HUES6 (cell line): ENCODE measurements at regions not wholly inside any gene's neighbourhood (a gene's known extent, or its start where the extent isn't known, plus 50 kb on each side); places are given as distances from the start of the nearest gene placed in this dataset.

ENCODE experiments used
- H3K27ac ChIP-seq: 2 replicates; pipeline ENCODE4 v1.7.0; 2013; ENCODE audit warnings: low read depth, mild to moderate bottlenecking, low read length, inconsistent platforms
- H3K27me3 ChIP-seq: 2 replicates; pipeline ENCODE4 v1.6.1; 2013; ENCODE audit warnings: low read length; ENCODE audit not compliant: control insufficient read depth, insufficient read depth
- H3K36me3 ChIP-seq: 2 replicates; pipeline ENCODE4 v1.6.1; 2013; ENCODE audit warnings: low read length; ENCODE audit not compliant: control insufficient read depth, insufficient read depth
- H3K4me1 ChIP-seq: 2 replicates; pipeline ENCODE4 v1.6.1; 2013; ENCODE audit warnings: low read length; ENCODE audit not compliant: control insufficient read depth, insufficient read depth
- H3K4me3 ChIP-seq: 2 replicates; pipeline ENCODE4 v1.5.1; 2013; ENCODE audit warnings: low read depth, low read length
- H3K9ac ChIP-seq: one replicate; pipeline ENCODE4 v1.6.1; 2013; ENCODE audit warnings: mild to moderate bottlenecking, low read length
- H3K9me3 ChIP-seq: 2 replicates; pipeline ENCODE4 v1.6.1; 2013; ENCODE audit warnings: low read depth, low read length; ENCODE audit not compliant: control insufficient read depth, insufficient read depth

- Histone ChIP-seq H3K27me3 (no peaks in the 10 kb centered on the region), H3K36me3 (no peaks in the 10 kb centered on the region), H3K27ac (no peak overlapping the region), H3K9me3 (no peaks in the 10 kb centered on the region), H3K4me3 (no peak overlapping the region), H3K9ac (no peak overlapping the region), H3K4me1 (no peaks in the 10 kb centered on the region)
Observed at GRCh38 chr2:175393851-175394250, 212.3 kb upstream of the ATP5MC3 start.

- H3K27me3 ChIP-seq: no peaks in the 10 kb centered on the region
Observed at GRCh38 chr2:175383286-175383685, 201.8 kb upstream of the ATP5MC3 start.

GRCh38 chr2:175373729-175374128 lies 192.2 kb upstream of the ATP5MC3 start:
- Histone ChIP-seq H3K27me3 (no peaks in the 10 kb centered on the region), H3K27ac (no peak overlapping the region), H3K9ac (no peak overlapping the region), H3K9me3 (no peaks in the 10 kb centered on the region), H3K36me3 (no peaks in the 10 kb centered on the region), H3K4me3 (no peak overlapping the region), H3K4me1 (peaks cover 10% of the 10 kb centered on the region)

More at GRCh38 chr2:175383286-175383685, 201.8 kb upstream of the ATP5MC3 start:
- Histone ChIP-seq H3K4me3 (no peak overlapping the region), H3K36me3 (no peaks in the 10 kb centered on the region), H3K9me3 (peaks cover 30% of the 10 kb centered on the region), H3K4me1 (no peaks in the 10 kb centered on the region), H3K9ac (no peak overlapping the region), H3K27ac (no peak overlapping the region)

GRCh38 chr2:175372704-175373701 lies 191.5 kb upstream of the ATP5MC3 start:
- Histone ChIP-seq H3K4me3 (no peak overlapping the region), H3K36me3 (no peaks in the 10 kb centered on the region), H3K27ac (no peak overlapping the region), H3K27me3 (no peaks in the 10 kb centered on the region), H3K4me1 (peaks cover 10% of the 10 kb centered on the region), H3K9ac (no peak overlapping the region), H3K9me3 (no peaks in the 10 kb centered on the region)

GRCh38 chr2:175371378-175371777 lies 189.9 kb upstream of the ATP5MC3 start:
- Histone ChIP-seq H3K4me3 (no peak overlapping the region), H3K36me3 (no peaks in the 10 kb centered on the region), H3K4me1 (peaks cover 10% of the 10 kb centered on the region), H3K27ac (no peak overlapping the region), H3K27me3 (no peaks in the 10 kb centered on the region), H3K9me3 (no peaks in the 10 kb centered on the region), H3K9ac (no peak overlapping the region)

GRCh38 chr2:175366815-175367214 lies 185.3 kb upstream of the ATP5MC3 start:
- H3K27me3 ChIP-seq: peaks cover under 1% of the 10 kb centered on the region; the same call in 1 of the 2 replicates
- H3K4me3 ChIP-seq: no peak overlapping the region
- H3K9me3 ChIP-seq: no peaks in the 10 kb centered on the region
- H3K9ac ChIP-seq: no peak overlapping the region
- no peaks in the 10 kb centered on the region; the same call in 1 of the 2 replicates for H3K4me1 ChIP-seq
- H3K27ac ChIP-seq: no peak overlapping the region
- H3K36me3 ChIP-seq: no peaks in the 10 kb centered on the region

- H3K27ac ChIP-seq: no peak overlapping the region
- peaks cover 7% of the 10 kb centered on the region; the same call in 1 of the 2 replicates for H3K27me3 ChIP-seq
- H3K36me3 ChIP-seq: no peaks in the 10 kb centered on the region
- no peaks in the 10 kb centered on the region for H3K4me1 ChIP-seq
- no peak overlapping the region for H3K9ac ChIP-seq
- H3K9me3 ChIP-seq: no peaks in the 10 kb centered on the region
- H3K4me3 ChIP-seq: no peak overlapping the region
Observed at GRCh38 chr2:175363699-175364098, 182.2 kb upstream of the ATP5MC3 start.

GRCh38 chr2:175362331-175362730 lies 180.8 kb upstream of the ATP5MC3 start:
- Histone ChIP-seq H3K36me3 (no peaks in the 10 kb centered on the region), H3K4me1 (no peaks in the 10 kb centered on the region), H3K27ac (no peak overlapping the region), H3K9ac (no peak overlapping the region), H3K9me3 (no peaks in the 10 kb centered on the region), H3K27me3 (peaks cover 7% of the 10 kb centered on the region; the same call in 1 of the 2 replicates), H3K4me3 (no peak overlapping the region)

GRCh38 chr2:175359710-175360109 lies 178.2 kb upstream of the ATP5MC3 start:
- no peaks in the 10 kb centered on the region for H3K4me1 ChIP-seq
- no peak overlapping the region for H3K9ac ChIP-seq
- H3K4me3 ChIP-seq: no peak overlapping the region
- H3K36me3 ChIP-seq: no peaks in the 10 kb centered on the region
- peaks cover 7% of the 10 kb centered on the region; the same call in 1 of the 2 replicates for H3K27me3 ChIP-seq
- H3K27ac ChIP-seq: no peak overlapping the region
- no peaks in the 10 kb centered on the region for H3K9me3 ChIP-seq

GRCh38 chr2:175356901-175357300 lies 175.4 kb upstream of the ATP5MC3 start:
- H3K27me3 ChIP-seq: peaks cover 7% of the 10 kb centered on the region; the same call in 1 of the 2 replicates
- no peaks in the 10 kb centered on the region for H3K9me3 ChIP-seq
- no peaks in the 10 kb centered on the region for H3K4me1 ChIP-seq
- no peaks in the 10 kb centered on the region for H3K36me3 ChIP-seq
- H3K9ac ChIP-seq: no peak overlapping the region
- H3K4me3 ChIP-seq: no peak overlapping the region
- H3K27ac ChIP-seq: no peak overlapping the region

GRCh38 chr2:175355246-175355645 lies 173.7 kb upstream of the ATP5MC3 start:
- no peaks in the 10 kb centered on the region for H3K4me1 ChIP-seq
- no peak overlapping the region for H3K27ac ChIP-seq
- H3K9me3 ChIP-seq: no peaks in the 10 kb centered on the region
- no peaks in the 10 kb centered on the region for H3K36me3 ChIP-seq
- H3K4me3 ChIP-seq: no peak overlapping the region
- H3K27me3 ChIP-seq: no peaks in the 10 kb centered on the region; the same call in 1 of the 2 replicates
- H3K9ac ChIP-seq: no peak overlapping the region
